Uterus (tissue), 3 donors: ENCODE measurements at regions not wholly inside any gene's neighbourhood (a gene's known extent, or its start where the extent isn't known, plus 50 kb on each side); places are given as distances from the start of the nearest gene placed in this dataset.

Experiments
- DNase-seq, 2 donors: peaks; one replicate each; pipeline ENCODE4 v3.0.0-alpha.2; 2019 to 2020
- H3K27ac ChIP-seq, 2 donors: fragments of 200-600 bp; sonication (generic); 1 replicate in 1 of 2; 2 replicates in 1 of 2; pipeline ENCODE4 v1.5.1; 2016 to 2018
- H3K27me3 ChIP-seq, 2 donors: fragments of 200-600 bp; sonication (generic); one replicate each; pipeline ENCODE4 v1.5.1; 2018 to 2019; ENCODE audit warnings: control low read depth in 1 of 2
- H3K36me3 ChIP-seq, 2 donors: fragments of 200-600 bp; sonication (generic); one replicate each; pipeline ENCODE4 v1.5.1; 2019; ENCODE audit warnings: control low read depth in 1 of 2
- H3K4me1 ChIP-seq, 2 donors: fragments of 200-600 bp; sonication (generic); one replicate each; pipeline ENCODE4 v1.5.1; 2018 to 2019; ENCODE audit warnings: control low read depth in 1 of 2
- H3K4me3 ChIP-seq, 2 donors: fragments of 200-600 bp; sonication (generic); 1 replicate in 1 of 2; 2 replicates in 1 of 2; pipeline ENCODE4 v1.5.1; 2018 to 2019; ENCODE audit warnings: mild to moderate bottlenecking in 1 of 2
- H3K9me3 ChIP-seq, 2 donors: fragments of 200-600 bp; sonication (generic); one replicate each; pipeline ENCODE4 v1.5.1; 2019; ENCODE audit warnings: control low read depth in 1 of 2
- CTCF ChIP-seq, 4 experiments: fragments of 200-600 bp in 2 of 4; fragments of 450-650 bp in 2 of 4; sonication (generic) in 2 of 4; IDR thresholded peaks; one replicate each; pipeline ENCODE4 v1.5.1; 2016 to 2019; ENCODE audit warnings: antibody characterized with exemption in 4 of 4, mild to moderate bottlenecking in 2 of 4, moderate library complexity in 1 of 4
- POLR2A ChIP-seq, 2 donors: fragments of 450-650 bp; IDR thresholded peaks; one replicate each; pipeline ENCODE4 v1.6.1; 2016; ENCODE audit warnings: antibody characterized with exemption in 2 of 2, mild to moderate bottlenecking in 1 of 2, moderate library complexity in 1 of 2
- intact Hi-C: fragments of 100-400 bp; cut with DNase I; formaldehyde crosslinking; loops from one replicate; pipeline ENCODE4 v1.15.1; 2023; ENCODE audit warnings: low total_unique reads
- donor health status: DM: yes; HTN: yes; CAD: no.

GRCh38 chr5:158436271-158437065 lies 577.5 kb upstream of the CLINT1 start:
- Histone ChIP-seq H3K27ac (no peak overlapping the region), H3K4me1 (peaks cover 0 to 5% of the 10 kb centered on the region in 2 donors), H3K36me3 (no peaks in the 10 kb centered on the region), H3K27me3 (no peaks in the 10 kb centered on the region), H3K4me3 (no peak overlapping the region), H3K9me3 (no peaks in the 10 kb centered on the region)
- DNase-seq = no peak
- TF ChIP-seq CTCF (IDR thresholded peaks at IDR 0.05) (no peak), POLR2A (IDR thresholded peaks at IDR 0.05) (no peak)
- intact Hi-C loops = no loop called here

GRCh38 chr5:158435161-158435616 lies 576.2 kb upstream of the CLINT1 start:
- Histone ChIP-seq H3K4me3 (no peak overlapping the region), H3K27ac (no peak overlapping the region), H3K27me3 (no peaks in the 10 kb centered on the region), H3K36me3 (no peaks in the 10 kb centered on the region), H3K4me1 (peaks cover 0 to 5% of the 10 kb centered on the region in 2 donors), H3K9me3 (no peaks in the 10 kb centered on the region)
- no peak for DNase-seq
- intact Hi-C loops = no loop called here
- TF ChIP-seq CTCF (IDR thresholded peaks at IDR 0.05) = no peak
- TF ChIP-seq POLR2A (IDR thresholded peaks at IDR 0.05) = no peak

- no peak for TF ChIP-seq CTCF (IDR thresholded peaks at IDR 0.05)
- TF ChIP-seq POLR2A (IDR thresholded peaks at IDR 0.05) = no peak
- Histone ChIP-seq H3K4me1 (peaks cover 0 to 5% of the 10 kb centered on the region in 2 donors), H3K27me3 (no peaks in the 10 kb centered on the region), H3K27ac (no peak overlapping the region), H3K9me3 (no peaks in the 10 kb centered on the region), H3K4me3 (no peak overlapping the region), H3K36me3 (no peaks in the 10 kb centered on the region)
- intact Hi-C loops = no loop called here
- no peak for DNase-seq
Measured at GRCh38 chr5:158434749-158435148, 575.8 kb upstream of the CLINT1 start.

GRCh38 chr5:158433634-158434033 lies 574.7 kb upstream of the CLINT1 start:
- intact Hi-C loops = no loop called here
- no peaks in the 10 kb centered on the region for H3K36me3 ChIP-seq
- no peak overlapping the region for H3K27ac ChIP-seq
- no peak for DNase-seq
- H3K9me3 ChIP-seq = no peaks in the 10 kb centered on the region
- H3K27me3 ChIP-seq = no peaks in the 10 kb centered on the region
- H3K4me1 ChIP-seq = peaks cover 0 to 5% of the 10 kb centered on the region in 2 donors
- no peak overlapping the region for H3K4me3 ChIP-seq
- TF ChIP-seq POLR2A (IDR thresholded peaks at IDR 0.05) = no peak
- no peak for TF ChIP-seq CTCF (IDR thresholded peaks at IDR 0.05)

GRCh38 chr5:158431369-158432029 lies 572.6 kb upstream of the CLINT1 start:
- H3K27ac ChIP-seq = peak overlapping the region; percentile 69 to 81
- intact Hi-C loops = no loop called here

More at GRCh38 chr5:158431369-158432029, 572.6 kb upstream of the CLINT1 start:
- TF ChIP-seq CTCF (IDR thresholded peaks at IDR 0.05) (no peak), POLR2A (IDR thresholded peaks at IDR 0.05) (no peak)
- DNase-seq = peak; percentile 35 to 51
- no peaks in the 10 kb centered on the region for H3K9me3 ChIP-seq
- peaks cover 0 to 5% of the 10 kb centered on the region in 2 donors for H3K4me1 ChIP-seq
- no peaks in the 10 kb centered on the region for H3K36me3 ChIP-seq
- H3K27me3 ChIP-seq = no peaks in the 10 kb centered on the region
- no peak overlapping the region for H3K4me3 ChIP-seq
